H1 (cell line): ENCODE measurements at regions not wholly inside any gene's neighbourhood (a gene's known extent, or its start where the extent isn't known, plus 50 kb on each side); places are given as distances from the start of the nearest gene placed in this dataset.

Source experiments
- CTCF ChIA-PET: fragments of 300-600 bp; sonication (Branson Sonifier 250); formaldehyde crosslinking; loops from one replicate; lab custom pipeline; 2021; ENCODE audit not compliant: partially characterized antibody; lab: Charles Lee
- POLR2A ChIA-PET: fragments of 300-600 bp; sonication (Branson Sonifier 250); formaldehyde crosslinking; loops from one replicate; lab custom pipeline; 2021; ENCODE audit warnings: inconsistent platforms; ENCODE audit not compliant: partially characterized antibody; lab: Charles Lee
- DNase-seq, 2 experiments: peaks; one replicate each; pipeline versions ENCODE4 v3.0.0 to v3.0.0-alpha.2; 2010 to 2022; ENCODE audit warnings: low spot score in 2 of 2, low read depth in 1 of 2, mixed read lengths in 1 of 2
- FAIRE-seq: peaks from 2 replicates; lab custom pipeline; 2011; peaks lifted over from hg19 to GRCh38; lab: Jason Lieb, UNC
- H2AFZ ChIP-seq: 2 replicates; pipeline ENCODE4 v1.8.1; 2012; ENCODE audit warnings: low read length, inconsistent platforms
- H2AK5ac ChIP-seq: 2 replicates; pipeline ENCODE4 v1.6.1; 2013; ENCODE audit warnings: low read depth, low read length
- H2BK120ac ChIP-seq: replicated peaks from 2 replicates; pipeline ENCODE3; 2013; ENCODE audit warnings: low read depth, low read length, inconsistent platforms
- H2BK12ac ChIP-seq: 2 replicates; pipeline ENCODE4 v1.6.1; 2013; ENCODE audit warnings: low read depth, low read length
- H2BK15ac ChIP-seq: 2 replicates; pipeline ENCODE4 v1.6.1; 2013; ENCODE audit warnings: low read length
- H2BK20ac ChIP-seq: 2 replicates; pipeline ENCODE4 v1.6.1; 2013; ENCODE audit warnings: low read length
- H2BK5ac ChIP-seq: 2 replicates; pipeline ENCODE4 v1.6.1; 2013; ENCODE audit warnings: low read depth, low read length
- H3K14ac ChIP-seq: 2 replicates; pipeline ENCODE4 v1.6.1; 2013; ENCODE audit warnings: inconsistent platforms; ENCODE audit not compliant: insufficient read length
- H3K18ac ChIP-seq: 2 replicates; pipeline ENCODE4 v1.6.1; 2013; ENCODE audit warnings: low read length; ENCODE audit errors: extremely low read depth
- H3K23ac ChIP-seq: 2 replicates; pipeline ENCODE4 v1.6.1; 2013; ENCODE audit warnings: inconsistent platforms; ENCODE audit not compliant: insufficient read length
- H3K23me2 ChIP-seq: 2 replicates; pipeline ENCODE4 v1.6.1; 2013; ENCODE audit warnings: low read depth, low read length
- H3K27ac ChIP-seq: 2 replicates; pipeline ENCODE4 v1.6.1; 2011; ENCODE audit warnings: low read depth, low read length, inconsistent platforms
- H3K27me3 ChIP-seq, 4 experiments: replicated peaks in 1 of 4; 1 replicate in 1 of 4; 2 replicates in 3 of 4; pipeline versions ENCODE4 v1.6.1 to v1.8.1; 2011 to 2013; ENCODE audit warnings: low read length in 3 of 4, mild to moderate bottlenecking in 3 of 4, inconsistent platforms in 2 of 4, mixed read lengths in 2 of 4, moderate library complexity in 1 of 4; ENCODE audit not compliant: control insufficient read depth in 3 of 4, insufficient read depth in 3 of 4; ENCODE audit errors: extremely low read depth in 1 of 4
- H3K36me3 ChIP-seq, 4 experiments: 2 replicates each; pipeline versions ENCODE4 v1.6.1 to v1.8.1; 2011 to 2013; ENCODE audit warnings: mild to moderate bottlenecking in 4 of 4, low read length in 3 of 4, moderate library complexity in 2 of 4, control low read depth in 1 of 4, inconsistent platforms in 1 of 4; ENCODE audit not compliant: insufficient read depth in 4 of 4, control insufficient read depth in 2 of 4
- H3K4ac ChIP-seq: replicated peaks from 2 replicates; pipeline ENCODE3; 2013; ENCODE audit warnings: low read length, low read depth, mixed read lengths, inconsistent platforms; ENCODE audit not compliant: insufficient read length
- H3K4me1 ChIP-seq, 4 experiments: replicated peaks in 1 of 4; 1 replicate in 1 of 4; 2 replicates in 3 of 4; pipeline versions ENCODE4 v1.6.1 to v1.8.1; 2011 to 2013; ENCODE audit warnings: low read length in 3 of 4, inconsistent platforms in 2 of 4, mixed read lengths in 1 of 4; ENCODE audit not compliant: insufficient read depth in 4 of 4, control insufficient read depth in 3 of 4
- H3K4me2 ChIP-seq, 2 experiments: 2 replicates each; pipeline versions ENCODE4 v1.6.1 to v1.8.1; 2011 to 2013; ENCODE audit warnings: low read depth in 2 of 2, low read length in 2 of 2, control low read depth in 1 of 2, inconsistent platforms in 1 of 2, mild to moderate bottlenecking in 1 of 2; ENCODE audit not compliant: insufficient read depth in 1 of 2
- H3K4me3 ChIP-seq, 4 experiments: fragments of 200-600, 300-600 bp in 1 of 4; sonication (generic), shearing (Covaris generic), sonication (Bioruptor Twin) in 1 of 4; 2 replicates each; pipeline versions ENCODE4 v1.5.1 to v1.8.1; 2011 to 2016; ENCODE audit warnings: low read length in 4 of 4, low read depth in 3 of 4, control low read depth in 2 of 4, inconsistent platforms in 2 of 4, mild to moderate bottlenecking in 2 of 4, mixed read lengths in 1 of 4, moderate library complexity in 1 of 4; ENCODE audit not compliant: insufficient read depth in 2 of 4; ENCODE audit errors: extremely low read depth in 1 of 4
- H3K56ac ChIP-seq: replicated peaks from 2 replicates; pipeline ENCODE3; 2013; ENCODE audit warnings: low read depth, mild to moderate bottlenecking, mixed read lengths, low read length, inconsistent platforms; ENCODE audit not compliant: insufficient read length
- H3K79me1 ChIP-seq: 2 replicates; pipeline ENCODE4 v1.6.1; 2013; ENCODE audit warnings: low read depth, low read length, control low read depth
- H3K79me2 ChIP-seq, 2 experiments: 2 replicates each; pipeline versions ENCODE4 v1.6.1 to v1.8.1; 2012 to 2013; ENCODE audit warnings: low read length in 2 of 2, mild to moderate bottlenecking in 2 of 2, inconsistent platforms in 1 of 2; ENCODE audit not compliant: insufficient read depth in 2 of 2, control insufficient read depth in 1 of 2
- H3K9ac ChIP-seq, 4 experiments: replicated peaks in 1 of 4; 1 replicate in 1 of 4; 2 replicates in 3 of 4; pipeline versions ENCODE4 v1.6.1 to v1.8.1; 2011 to 2013; ENCODE audit warnings: low read depth in 3 of 4, low read length in 3 of 4, control low read depth in 2 of 4, mild to moderate bottlenecking in 2 of 4, moderate library complexity in 2 of 4, inconsistent platforms in 1 of 4; ENCODE audit errors: extremely low read depth in 1 of 4
- H3K9me3 ChIP-seq, 2 experiments: 2 replicates each; pipeline versions ENCODE4 v1.6.1 to v1.8.1; 2012 to 2013; ENCODE audit warnings: mild to moderate bottlenecking in 2 of 2, moderate library complexity in 2 of 2, control low read depth in 1 of 2, inconsistent platforms in 1 of 2, low read depth in 1 of 2, low read length in 1 of 2, mixed read lengths in 1 of 2; ENCODE audit not compliant: insufficient read depth in 2 of 2
- H4K20me1 ChIP-seq, 2 experiments: replicated peaks in 1 of 2; 2 replicates each; pipeline versions ENCODE3 to v1.8.1; 2011 to 2013; ENCODE audit warnings: inconsistent platforms in 2 of 2, low read length in 2 of 2, mild to moderate bottlenecking in 1 of 2; ENCODE audit not compliant: insufficient read depth in 2 of 2, control insufficient read depth in 1 of 2
- H4K5ac ChIP-seq: 2 replicates; pipeline ENCODE4 v1.6.1; 2013; ENCODE audit warnings: low read length, low read depth, mixed read lengths, inconsistent platforms; ENCODE audit not compliant: insufficient read length
- H4K8ac ChIP-seq: 2 replicates; pipeline ENCODE4 v1.8.0; 2013; ENCODE audit warnings: mild to moderate bottlenecking, moderate library complexity, low read length, inconsistent platforms; ENCODE audit not compliant: insufficient read depth; ENCODE audit errors: extremely low read depth
- H4K91ac ChIP-seq: replicated peaks from 2 replicates; pipeline ENCODE3; 2013; ENCODE audit warnings: low read length, mixed read lengths, inconsistent platforms; ENCODE audit not compliant: insufficient read length
- ASH2L ChIP-seq: fragments of 200-600, 300-600 bp; sonication (generic); IDR thresholded peaks from one replicate; pipeline ENCODE4 v1.7.1; 2017; ENCODE audit warnings: low read length
- BCL11A ChIP-seq, 2 experiments: IDR thresholded peaks; one replicate each; pipeline ENCODE4 v1.6.1; 2011; ENCODE audit warnings: low read depth in 2 of 2, low read length in 2 of 2, mild to moderate bottlenecking in 2 of 2
- CEBPB ChIP-seq: IDR thresholded peaks from 2 replicates; pipeline ENCODE4 v1.6.1; 2012; ENCODE audit warnings: low read depth, low read length
- GABPA ChIP-seq: IDR thresholded peaks from 2 replicates; pipeline ENCODE4 v1.6.1; 2011; ENCODE audit warnings: mild to moderate bottlenecking, low read length, moderate library complexity, borderline replicate concordance; ENCODE audit not compliant: insufficient read depth
- HDAC2 ChIP-seq, 2 experiments: fragments of 300-600 bp in 1 of 2; sonication (generic) in 1 of 2; IDR thresholded peaks; 2 replicates each; pipeline ENCODE4 v1.6.1; 2011 to 2012; ENCODE audit warnings: low read depth in 2 of 2, low read length in 2 of 2, mild to moderate bottlenecking in 2 of 2, moderate library complexity in 2 of 2, borderline replicate concordance in 1 of 2, inconsistent platforms in 1 of 2
- HDAC6 ChIP-seq: IDR thresholded peaks from one replicate; pipeline ENCODE4 v1.7.1; 2012; ENCODE audit warnings: low read depth, mild to moderate bottlenecking, inconsistent platforms, low read length, moderate library complexity
- JUN ChIP-seq: IDR thresholded peaks from 2 replicates; pipeline ENCODE4 v1.6.1; 2011; ENCODE audit warnings: low read depth, mild to moderate bottlenecking, improper control_type of control experiment, low read length
- NRF1 ChIP-seq: IDR thresholded peaks from 2 replicates; pipeline ENCODE4 v1.6.1; 2011; ENCODE audit warnings: mild to moderate bottlenecking, low read depth, low read length, improper control_type of control experiment
- SIX5 ChIP-seq: IDR thresholded peaks from 2 replicates; pipeline ENCODE4 v1.6.1; 2011; ENCODE audit warnings: mild to moderate bottlenecking, low read depth, low read length
- TEAD4 ChIP-seq: IDR thresholded peaks from 2 replicates; pipeline ENCODE4 v1.6.1; 2012; ENCODE audit warnings: low read depth, low read length, inconsistent platforms, mixed read lengths
- ZNF274 ChIP-seq: IDR thresholded peaks from 2 replicates; pipeline ENCODE4 v1.7.0; 2012; ENCODE audit warnings: low read length, borderline replicate concordance; ENCODE audit errors: extremely low read depth
- WGBS, 2 experiments: shearing (Covaris generic) in 1 of 2; methylation state at CpG; one replicate each; pipeline versions ENCODE4 v1.1.6 to v1.1.7; 2013 to 2015; ENCODE audit warnings: low lambda C conversion rate in 2 of 2, mixed read lengths in 2 of 2, inconsistent platforms in 1 of 2, low coverage in 1 of 2, missing lambda C conversion rate in 1 of 2; ENCODE audit not compliant: insufficient replicate concordance in 2 of 2, insufficient coverage in 1 of 2, insufficient read length in 1 of 2; ENCODE audit errors: extremely low coverage in 1 of 2, missing lambda C conversion rate in 1 of 2; 5-methylcytosine and 5-hydroxymethylcytosine counted together
- TF ChIP-seq, protein P1 (sequence below): IDR thresholded peaks from 2 replicates; pipeline ENCODE4 v1.6.1; 2012; ENCODE audit warnings: inconsistent platforms
- TF ChIP-seq, protein P2 (sequence below): IDR thresholded peaks from 2 replicates; pipeline ENCODE4 v1.6.1; 2012; ENCODE audit warnings: inconsistent platforms

DNA sequence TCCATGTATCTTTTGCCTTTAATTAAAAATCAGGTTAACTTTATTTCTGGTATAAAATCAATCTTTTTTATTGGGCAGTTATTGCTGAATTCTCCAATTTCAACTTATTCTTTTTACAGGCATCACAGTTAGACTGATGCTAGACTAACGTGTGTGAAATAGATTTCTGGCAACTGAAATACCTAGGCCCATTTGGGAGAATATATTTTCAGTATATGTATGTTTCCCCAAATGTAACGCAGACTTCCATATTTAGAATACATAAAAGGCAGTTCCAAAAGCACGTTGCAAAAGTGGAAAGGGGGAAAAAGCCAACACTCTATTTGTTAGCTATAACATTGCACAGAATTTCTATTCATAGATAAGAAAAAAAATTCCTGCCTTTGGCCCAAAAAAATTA lies 297.0 kb downstream of the ATP23 start:
- POLR2A ChIA-PET = no interaction called here
- no peak overlapping the region for H3K4me2 ChIP-seq
- H3K79me2 ChIP-seq = no peaks in the 10 kb centered on the region
- H3K36me3 ChIP-seq = no peaks in the 10 kb centered on the region; a peak in 1 of 8 replicates
- H3K27ac ChIP-seq = no peak overlapping the region
- H3K9ac ChIP-seq = no peak overlapping the region
- no peak overlapping the region for H3K4me3 ChIP-seq
- H2BK15ac ChIP-seq = no peak overlapping the region
- H3K23me2 ChIP-seq = no peaks in the 10 kb centered on the region; the same call in 1 of the 2 replicates
- H3K4ac ChIP-seq = no peak overlapping the region
- H2BK5ac ChIP-seq = no peak overlapping the region
- H3K14ac ChIP-seq = no peak overlapping the region
- no peak overlapping the region for H2AFZ ChIP-seq
- no peak for DNase-seq
- no peak overlapping the region for H2BK20ac ChIP-seq
- no peaks in the 10 kb centered on the region; a peak in 2 of 7 replicates for H3K4me1 ChIP-seq
- no peaks in the 10 kb centered on the region for H4K20me1 ChIP-seq
- no peak overlapping the region for H3K56ac ChIP-seq
- no peak overlapping the region for H3K18ac ChIP-seq
- H4K5ac ChIP-seq = no peak overlapping the region
- H4K8ac ChIP-seq = no peak overlapping the region
- no peaks in the 10 kb centered on the region for H3K9me3 ChIP-seq
- H2AK5ac ChIP-seq = no peak overlapping the region
- H4K91ac ChIP-seq = no peak overlapping the region
- H3K27me3 ChIP-seq = no peaks in the 10 kb centered on the region
- no peak overlapping the region for H2BK120ac ChIP-seq
- CTCF ChIA-PET = no interaction called here
- no peak for FAIRE-seq
- no peak overlapping the region for H2BK12ac ChIP-seq
- 94% methylated on average over 3 of the region's 3 CpGs; no CpG with 5 or more reads in 1 of the 2 experiments for WGBS, 2 experiments
- no peak overlapping the region for H3K23ac ChIP-seq
- H3K79me1 ChIP-seq = no peaks in the 10 kb centered on the region
- no peak for TF ChIP-seq ZNF274
- TF ChIP-seq, protein P1, sequence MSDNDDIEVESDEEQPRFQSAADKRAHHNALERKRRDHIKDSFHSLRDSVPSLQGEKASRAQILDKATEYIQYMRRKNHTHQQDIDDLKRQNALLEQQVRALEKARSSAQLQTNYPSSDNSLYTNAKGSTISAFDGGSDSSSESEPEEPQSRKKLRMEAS = no peak
- TF ChIP-seq, protein P2, sequence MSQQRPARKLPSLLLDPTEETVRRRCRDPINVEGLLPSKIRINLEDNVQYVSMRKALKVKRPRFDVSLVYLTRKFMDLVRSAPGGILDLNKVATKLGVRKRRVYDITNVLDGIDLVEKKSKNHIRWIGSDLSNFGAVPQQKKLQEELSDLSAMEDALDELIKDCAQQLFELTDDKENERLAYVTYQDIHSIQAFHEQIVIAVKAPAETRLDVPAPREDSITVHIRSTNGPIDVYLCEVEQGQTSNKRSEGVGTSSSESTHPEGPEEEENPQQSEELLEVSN = no peak
- TF ChIP-seq GABPA = no peak
- TF ChIP-seq BCL11A (IDR thresholded peaks at IDR 0.05; ENCODE audit: low read depth in 2 of 2, low read length in 2 of 2) = no peak
- no peak for TF ChIP-seq TEAD4
- no peak for TF ChIP-seq NRF1
- TF ChIP-seq ASH2L = no peak
- TF ChIP-seq JUN = no peak
- no peak for TF ChIP-seq SIX5
- no peak for TF ChIP-seq HDAC2 (IDR thresholded peaks at IDR 0.05; ENCODE audit: borderline replicate concordance in 1 of 2, low read depth in 2 of 2, low read length in 2 of 2)
- TF ChIP-seq HDAC6 = no peak
- no peak for TF ChIP-seq CEBPB
